B cell (primary cell): ENCODE measurements at regions not wholly inside any gene's neighbourhood (a gene's known extent, or its start where the extent isn't known, plus 50 kb on each side); places are given as distances from the start of the nearest gene placed in this dataset.

Experiments
- ATAC-seq: fragments of 200-7000 bp; cut with Tn5 transposase; one replicate; pipeline ENCODE4 v1.10.0; 2021; ENCODE audit warnings: low read depth, mild to moderate bottlenecking, moderate number of reproducible peaks, moderate library complexity
- CTCF ChIA-PET: fragments of 350-600 bp; sonication (Branson Sonifier 250); formaldehyde crosslinking; loops from one replicate; lab custom pipeline; 2021; ENCODE audit warnings: antibody characterized with exemption, inconsistent platforms; lab: Charles Lee
- POLR2A ChIA-PET: fragments of 350-600 bp; sonication (Branson Sonifier 250); formaldehyde crosslinking; loops from one replicate; lab custom pipeline; 2021; ENCODE audit warnings: antibody characterized with exemption; lab: Charles Lee
- DNase-seq: peaks from one replicate; pipeline ENCODE4 v3.0.0; 2013
- H2AFZ ChIP-seq: 2 replicates; pipeline ENCODE4 v1.6.1; 2012; ENCODE audit warnings: mild to moderate bottlenecking, low read depth, low read length; ENCODE audit not compliant: insufficient read depth, poor library complexity, severe bottlenecking
- H3K27ac ChIP-seq, 2 donors: 1 replicate in 1 of 2; 2 replicates in 1 of 2; pipeline ENCODE4 v1.5.1; 2012 to 2013; ENCODE audit warnings: low read length in 2 of 2, mild to moderate bottlenecking in 2 of 2, moderate library complexity in 1 of 2
- H3K27me3 ChIP-seq, 4 experiments: fragments of 200-600 bp in 1 of 4; sonication (generic) in 1 of 4; replicated peaks in 1 of 4; 1 replicate in 2 of 4; 2 replicates in 2 of 4; pipeline versions ENCODE4 v1.6.1 to v1.7.0; 2013 to 2016; ENCODE audit warnings: low read length in 3 of 4, mild to moderate bottlenecking in 2 of 4, mixed read lengths in 1 of 4, moderate library complexity in 1 of 4; ENCODE audit not compliant: insufficient read depth in 4 of 4, control insufficient read depth in 3 of 4; ENCODE audit errors: control extremely low read depth in 1 of 4
- H3K36me3 ChIP-seq, 2 experiments: replicated peaks in 1 of 2; 1 replicate in 1 of 2; 2 replicates in 1 of 2; pipeline versions ENCODE4 v1.6.1 to v1.7.1; 2013; ENCODE audit warnings: low read length in 1 of 2; ENCODE audit not compliant: insufficient read depth in 2 of 2, control insufficient read depth in 1 of 2; ENCODE audit errors: control extremely low read depth in 1 of 2, extremely low read depth in 1 of 2
- H3K4me1 ChIP-seq, 2 donors: fragments of 200-600 bp in 1 of 2; sonication (generic) in 1 of 2; 1 replicate in 1 of 2; 2 replicates in 1 of 2; pipeline versions ENCODE4 v1.5.1 to v1.6.1; 2013 to 2017; ENCODE audit warnings: low read length in 2 of 2; ENCODE audit not compliant: control insufficient read depth in 2 of 2, insufficient read depth in 2 of 2
- H3K4me2 ChIP-seq: replicated peaks from 2 replicates; pipeline ENCODE3; 2012; ENCODE audit warnings: mild to moderate bottlenecking, low read depth, low read length; ENCODE audit not compliant: poor library complexity, severe bottlenecking
- H3K4me3 ChIP-seq, 5 experiments: fragments of 200-600 bp in 1 of 5; sonication (generic) in 1 of 5; 1 replicate in 3 of 5; 2 replicates in 2 of 5; pipeline versions ENCODE4 v1.5.1 to v1.7.0; 2011 to 2016; ENCODE audit warnings: low read length in 4 of 5, mild to moderate bottlenecking in 4 of 5, low read depth in 2 of 5, control low read depth in 1 of 5, moderate library complexity in 1 of 5; ENCODE audit not compliant: insufficient read depth in 1 of 5; ENCODE audit errors: control extremely low read depth in 1 of 5, extremely low read depth in 1 of 5
- H3K79me2 ChIP-seq: fragments of 200-600 bp; sonication (generic); one replicate; pipeline ENCODE4 v1.6.0; 2016; ENCODE audit warnings: low read length; ENCODE audit not compliant: control insufficient read depth, insufficient read depth
- H3K9ac ChIP-seq: fragments of 200-600 bp; sonication (generic); 2 replicates; pipeline ENCODE4 v1.6.1; 2017; ENCODE audit warnings: mild to moderate bottlenecking, low read length, moderate library complexity
- H3K9me3 ChIP-seq, 3 donors: one replicate each; pipeline versions ENCODE4 v1.6.1 to v1.7.1; 2013; ENCODE audit warnings: low read length in 2 of 3; ENCODE audit not compliant: control insufficient read depth in 2 of 3, insufficient read depth in 1 of 3; ENCODE audit errors: control extremely low read depth in 1 of 3
- H4K20me1 ChIP-seq: 2 replicates; pipeline ENCODE4 v1.6.0; 2012; ENCODE audit warnings: mild to moderate bottlenecking, low read length; ENCODE audit not compliant: insufficient read depth, control insufficient read depth, poor library complexity, severe bottlenecking
- H3K27ac Mint-ChIP-seq: one replicate; pipeline ENCODE4 v1.8.0; 2021; ENCODE audit warnings: mixed read lengths
- H3K27me3 Mint-ChIP-seq: one replicate; pipeline ENCODE4 v1.8.0; 2021; ENCODE audit warnings: mixed read lengths
- H3K4me1 Mint-ChIP-seq: one replicate; pipeline ENCODE4 v1.8.0; 2021; ENCODE audit warnings: mixed read lengths
- H3K4me3 Mint-ChIP-seq: one replicate; pipeline ENCODE4 v1.8.0; 2021; ENCODE audit warnings: mixed read lengths
- H3K9me3 Mint-ChIP-seq: one replicate; pipeline ENCODE4 v1.8.0; 2022; ENCODE audit warnings: mixed read lengths; ENCODE audit not compliant: insufficient read depth
- CTCF ChIP-seq: fragments of 200-600 bp; IDR thresholded peaks from one replicate; pipeline ENCODE4 v1.8.0; 2022; ENCODE audit warnings: antibody characterized with exemption, mild to moderate bottlenecking
- EZH2 ChIP-seq: IDR thresholded peaks from 2 replicates; pipeline ENCODE4 v1.6.1; 2012; ENCODE audit warnings: borderline replicate concordance, low read depth, mild to moderate bottlenecking, moderate library complexity, low read length; ENCODE audit not compliant: insufficient read depth, poor library complexity, severe bottlenecking
- WGBS: methylation state at CpG from one replicate; pipeline ENCODE4 v1.1.5; 2013; ENCODE audit warnings: missing lambda C conversion rate; ENCODE audit not compliant: insufficient coverage; 5-methylcytosine and 5-hydroxymethylcytosine counted together
- intact Hi-C: fragments of 100-400 bp; cut with micrococcal nuclease; formaldehyde crosslinking; loops from one replicate; pipeline ENCODE4 v1.10.0; 2022

GRCh38 chr13:88622362-88622973, 951.3 kb downstream of the SLITRK5 start:
- no peak for ATAC-seq
- Histone ChIP-seq H4K20me1 (no peaks in the 10 kb centered on the region), H3K9ac (no peak overlapping the region), H3K36me3 (no peaks in the 10 kb centered on the region), H3K9me3 (peaks cover 0 to 2% (median 1%) of the 10 kb centered on the region in 3 donors), H2AFZ (no peak overlapping the region), H3K27me3 (no peaks in the 10 kb centered on the region), H3K4me2 (peak overlapping the region; percentile 10), H3K27ac (no peak overlapping the region), H3K4me1 (no peaks in the 10 kb centered on the region), H3K4me3 (no peak overlapping the region), H3K79me2 (no peaks in the 10 kb centered on the region)
- H3K27ac Mint-ChIP-seq, result no peak overlapping the region
- no peak overlapping the region for H3K4me3 Mint-ChIP-seq
- DNase-seq, result no peak
- intact Hi-C loops, result no loop called here
- H3K27me3 Mint-ChIP-seq, result no peaks in the 10 kb centered on the region
- no peaks in the 10 kb centered on the region for H3K4me1 Mint-ChIP-seq
- ChIA-PET POLR2A (no interaction called here), CTCF (no interaction called here)
- no peak for TF ChIP-seq EZH2
- WGBS, result 100% methylated on average over 1 of the region's 2 CpGs
- no peaks in the 10 kb centered on the region for H3K9me3 Mint-ChIP-seq

GRCh38 chr13:88623150-88623549, 952.0 kb downstream of the SLITRK5 start:
- intact Hi-C loops, result no loop called here
- no peaks in the 10 kb centered on the region for H3K79me2 ChIP-seq
- peaks cover 0 to 2% (median 0%) of the 10 kb centered on the region in 3 donors for H3K9me3 ChIP-seq
- H3K9ac ChIP-seq, result no peak overlapping the region
- H3K4me3 Mint-ChIP-seq, result no peak overlapping the region
- ChIA-PET POLR2A (no interaction called here), CTCF (no interaction called here)
- no peaks in the 10 kb centered on the region for H3K27me3 Mint-ChIP-seq
- H3K27ac ChIP-seq, result no peak overlapping the region
- H3K4me1 Mint-ChIP-seq, result no peaks in the 10 kb centered on the region
- DNase-seq (no peak), ATAC-seq (no peak)
- no peak overlapping the region for H3K27ac Mint-ChIP-seq
- no peak for TF ChIP-seq CTCF
- TF ChIP-seq EZH2, result no peak
- no peaks in the 10 kb centered on the region for H3K27me3 ChIP-seq
- no peaks in the 10 kb centered on the region for H4K20me1 ChIP-seq
- H3K36me3 ChIP-seq, result no peaks in the 10 kb centered on the region
- H3K4me2 ChIP-seq, result no peak overlapping the region
- WGBS, result no CpG with 5 or more reads among the region's 2 CpGs
- H2AFZ ChIP-seq, result no peak overlapping the region
- H3K4me3 ChIP-seq, result no peak overlapping the region
- no peaks in the 10 kb centered on the region for H3K4me1 ChIP-seq
- no peaks in the 10 kb centered on the region for H3K9me3 Mint-ChIP-seq
